NCI-H2081 (cell line): ENCODE measurements at regions not wholly inside any gene's neighbourhood (a gene's known extent, or its start where the extent isn't known, plus 50 kb on each side); places are given as distances from the start of the nearest gene placed in this dataset.
"Not testable (repeated sequence)": the region's sequence is repeated elsewhere in the genome, so short reads cannot be mapped to it uniquely, and the experiment has no call there.

Source experiments
- DNase-seq, 2 experiments: peaks; one replicate each; lab custom pipeline; 2025; lab: John Stamatoyannopoulos, UW

GRCh38 chr6:115873901-115874300 lies 186.8 kb downstream of the FRK start:
- no peak for DNase-seq

- no peak for DNase-seq
Measured at GRCh38 chr6:115870464-115870863, 190.2 kb downstream of the FRK start.

- no peak for DNase-seq
Measured at GRCh38 chr6:115865914-115866313, 194.8 kb downstream of the FRK start.

- no peak for DNase-seq
Measured at GRCh38 chr6:115863211-115863610, 197.5 kb downstream of the FRK start.

- not testable (repeated sequence) for DNase-seq
Measured at GRCh38 chr6:115861658-115862057, 199.0 kb downstream of the FRK start.

- DNase-seq: not testable (repeated sequence)
Measured at GRCh38 chr6:115859577-115859976, 201.1 kb downstream of the FRK start.

- DNase-seq: no peak
Measured at GRCh38 chr6:115854866-115855665, 205.6 kb downstream of the FRK start.

GRCh38 chr6:115847671-115848070 lies 213.0 kb downstream of the FRK start:
- DNase-seq: no peak

- DNase-seq: no peak
Measured at GRCh38 chr6:115843945-115844344, 216.7 kb downstream of the FRK start.

GRCh38 chr6:115842338-115842737 lies 218.4 kb downstream of the FRK start:
- no peak for DNase-seq

- no peak for DNase-seq
Measured at GRCh38 chr6:115839583-115840181, 221.0 kb downstream of the FRK start.

- DNase-seq: peak in 1 of 2 experiments; percentile 2
Measured at GRCh38 chr6:115838763-115839401, 221.8 kb downstream of the FRK start.

GRCh38 chr6:115838216-115838615 lies 222.5 kb downstream of the FRK start:
- no peak for DNase-seq

- DNase-seq: not testable (repeated sequence)
Measured at GRCh38 chr6:115836374-115836773, 224.3 kb downstream of the FRK start.

GRCh38 chr6:115835314-115835713 lies 225.4 kb downstream of the FRK start:
- DNase-seq: no peak

- not testable (repeated sequence) for DNase-seq
Measured at GRCh38 chr6:115834542-115834941, 226.1 kb downstream of the FRK start.

- DNase-seq: no peak
Measured at GRCh38 chr6:115832786-115833185, 227.9 kb downstream of the FRK start.

- DNase-seq: no peak
Measured at GRCh38 chr6:115832186-115832585, 228.5 kb downstream of the FRK start.

- no peak for DNase-seq
Measured at GRCh38 chr6:115830895-115831294, 229.8 kb downstream of the FRK start.

GRCh38 chr6:115821798-115822197 lies 238.9 kb downstream of the FRK start:
- DNase-seq: no peak

- DNase-seq: no peak
Measured at GRCh38 chr6:115819506-115819905, 241.2 kb downstream of the FRK start.

- DNase-seq: peak in 1 of 2 experiments; percentile 14
Measured at GRCh38 chr6:115817161-115817560, 243.5 kb downstream of the FRK start.

- no peak for DNase-seq
Measured at GRCh38 chr6:115814907-115815306, 245.8 kb downstream of the FRK start.
